Right cardiac atrium (tissue), 5 donors: ENCODE measurements at regions not wholly inside any gene's neighbourhood (a gene's known extent, or its start where the extent isn't known, plus 50 kb on each side); places are given as distances from the start of the nearest gene placed in this dataset.
"Not testable (repeated sequence)": the region's sequence is repeated elsewhere in the genome, so short reads cannot be mapped to it uniquely, and the experiment has no call there.

Source experiments
- ATAC-seq, 2 donors: fragments of 200-7000 bp; cut with Tn5 transposase; one replicate each; pipeline versions ENCODE4 v1.8.0 to v1.9.1; 2020; ENCODE audit warnings: moderate library complexity in 2 of 2, mild to moderate bottlenecking in 1 of 2
- DNase-seq, 3 donors: peaks; one replicate each; pipeline ENCODE4 v3.0.0-alpha.2; 2020
- H3K27ac ChIP-seq: one replicate; pipeline ENCODE4 v1.5.1; 2013; ENCODE audit warnings: mild to moderate bottlenecking, low read length, control low read depth, moderate library complexity
- H3K27me3 ChIP-seq: one replicate; pipeline ENCODE4 v1.6.1; 2013; ENCODE audit not compliant: control insufficient read depth, insufficient read depth
- H3K4me1 ChIP-seq: one replicate; pipeline ENCODE4 v1.6.1; 2013; ENCODE audit warnings: low read length; ENCODE audit not compliant: control insufficient read depth, insufficient read depth
- H3K4me3 ChIP-seq: one replicate; pipeline ENCODE4 v1.5.1; 2013; ENCODE audit warnings: low read length, control low read depth
- H3K9me3 ChIP-seq: one replicate; pipeline ENCODE4 v1.6.1; 2013; ENCODE audit warnings: low read length; ENCODE audit not compliant: control insufficient read depth
- WGBS: extraction: QIAGEN DNeasy Blood & Tissue Kit; methylation state at CpG from one replicate; pipeline ENCODE4 v1.1.7; 2013; 5-methylcytosine and 5-hydroxymethylcytosine counted together
- intact Hi-C, 4 donors: fragments of 100-400 bp; cut with DNase I; formaldehyde crosslinking; loops; one replicate each; pipeline versions ENCODE4 v1.11.0 to v1.14.0; 2022 to 2023
- donor health status: healthy with polysubstance abuse.
- donor health status: DM: no; HTN: yes; CAD: no.
- donor health status: DM: no; HTN: no; CAD: no.
- donor health status: DM: no; HTN: yes; CAD: no; lungs with severe emphysema.
- donor health status: DM: yes; HTN: yes; CAD: no.

- Histone ChIP-seq H3K27ac (no peak overlapping the region), H3K9me3 (no peaks in the 10 kb centered on the region), H3K4me1 (peaks cover 4% of the 10 kb centered on the region), H3K27me3 (no peaks in the 10 kb centered on the region), H3K4me3 (no peak overlapping the region)
- intact Hi-C loops = no loop called here
- ATAC-seq = no peak
- WGBS = 67% methylated on average over 3 of the region's 3 CpGs
- no peak for DNase-seq
Observed at GRCh38 chr13:46498650-46499049, 54.3 kb upstream of the LRCH1 start.

- Histone ChIP-seq H3K27ac (no peak overlapping the region), H3K4me3 (no peak overlapping the region), H3K4me1 (peaks cover 4% of the 10 kb centered on the region), H3K9me3 (no peaks in the 10 kb centered on the region), H3K27me3 (no peaks in the 10 kb centered on the region)
- intact Hi-C loops = no loop called here
- ATAC-seq (no peak), DNase-seq (no peak)
- WGBS = 88% methylated on average over 4 of the region's 4 CpGs
Observed at GRCh38 chr13:46496086-46496485, 56.9 kb upstream of the LRCH1 start.

DNA sequence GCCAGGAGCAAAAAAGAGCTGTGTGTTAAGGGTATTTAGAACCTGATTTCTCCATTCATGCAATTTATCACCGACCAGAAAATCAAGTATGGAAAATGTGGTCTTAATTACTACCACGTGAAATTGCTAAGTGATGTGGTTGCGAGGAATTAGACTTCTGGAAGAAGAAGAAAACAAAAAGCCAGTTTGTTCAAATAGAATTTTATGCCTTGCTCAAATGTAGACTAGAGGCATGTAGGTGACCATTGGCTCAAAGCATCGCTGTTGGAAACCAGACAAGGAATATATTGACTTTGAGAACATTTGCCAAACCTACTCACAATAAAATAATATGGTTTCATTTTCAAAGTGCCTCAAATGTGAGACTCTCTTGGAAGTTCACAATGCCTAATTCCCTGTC lies 57.3 kb upstream of the LRCH1 start:
- intact Hi-C loops = loop anchor here in 1 of 4 donors (2.0 kb wide), 1 partner anchor 223 kb away; no protein-coding TSS in a partner anchor
- no peaks in the 10 kb centered on the region for H3K27me3 ChIP-seq
- ATAC-seq (no peak), DNase-seq (no peak)
- H3K4me3 ChIP-seq = no peak overlapping the region
- H3K27ac ChIP-seq = no peak overlapping the region
- 86% methylated on average over 4 of the region's 4 CpGs for WGBS
- H3K9me3 ChIP-seq = no peaks in the 10 kb centered on the region
- peaks cover 4% of the 10 kb centered on the region for H3K4me1 ChIP-seq

DNA sequence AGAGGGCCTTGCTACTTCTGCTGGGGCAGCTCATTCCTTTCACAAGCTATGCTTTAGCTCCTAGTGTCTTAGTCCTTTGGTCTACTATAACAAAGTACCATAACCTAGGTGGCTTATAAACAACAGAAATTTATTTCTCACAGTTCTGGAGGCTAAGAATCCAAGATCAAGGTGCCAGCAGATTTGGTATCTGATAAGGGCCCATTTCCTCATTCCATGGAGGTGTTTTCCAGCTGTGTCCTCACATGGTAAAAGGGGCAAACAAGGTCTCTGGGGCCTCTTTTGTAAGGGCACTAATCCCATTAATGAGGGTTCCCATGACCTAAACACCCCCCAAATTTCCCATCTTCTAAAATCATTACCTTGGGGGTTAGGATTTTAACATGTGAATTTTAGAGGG lies 57.9 kb upstream of the LRCH1 start:
- no peak for ATAC-seq
- intact Hi-C loops = loop anchor here in 1 of 4 donors (2.0 kb wide), 1 partner anchor 224 kb away; no protein-coding TSS in a partner anchor
- no peak for DNase-seq
- no peaks in the 10 kb centered on the region for H3K9me3 ChIP-seq
- peaks cover 4% of the 10 kb centered on the region for H3K4me1 ChIP-seq
- H3K27me3 ChIP-seq = no peaks in the 10 kb centered on the region
- H3K27ac ChIP-seq = no peak overlapping the region
- H3K4me3 ChIP-seq = no peak overlapping the region

GRCh38 chr13:46492946-46493345 lies 60.0 kb upstream of the LRCH1 start:
- Histone ChIP-seq H3K4me1 (no peaks in the 10 kb centered on the region), H3K27me3 (no peaks in the 10 kb centered on the region), H3K4me3 (no peak overlapping the region), H3K27ac (no peak overlapping the region), H3K9me3 (no peaks in the 10 kb centered on the region)
- intact Hi-C loops = loop anchor here (2.0 to 5.0 kb wide), 3 partner anchors 59 to 229 kb away; partner anchors contain the start of gene LRCH1 (in 2 of the 4)
- WGBS = 0% methylated on average over 1 of the region's 1 CpG
- ATAC-seq (peak in 1 of 2 donors; percentile 34), DNase-seq (no peak)

DNA sequence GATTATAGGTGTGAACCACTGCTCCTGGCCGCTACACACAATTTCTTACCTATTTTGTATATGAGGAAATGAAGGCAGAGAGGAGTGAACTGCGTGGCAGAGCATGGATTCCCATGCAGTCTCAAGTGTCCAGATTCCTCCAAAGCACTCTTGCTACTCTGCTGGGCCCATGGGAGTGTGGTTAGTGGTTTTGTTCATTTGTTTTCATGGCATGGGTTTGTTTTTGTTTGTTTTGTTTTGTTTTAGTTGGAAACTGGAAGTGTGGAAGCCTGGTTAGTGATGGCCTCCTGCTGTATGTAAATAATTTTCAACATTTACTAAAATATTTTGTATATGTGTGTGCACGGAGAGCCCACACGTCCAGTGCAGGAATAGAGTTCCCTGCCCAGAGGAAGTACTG lies 61.3 kb upstream of the LRCH1 start:
- H3K9me3 ChIP-seq = no peaks in the 10 kb centered on the region
- no peak overlapping the region for H3K27ac ChIP-seq
- no peak for ATAC-seq

GRCh38 chr13:46490713-46491112 lies 62.3 kb upstream of the LRCH1 start:
- H3K27me3 ChIP-seq, H3K27ac ChIP-seq, DNase-seq, H3K9me3 ChIP-seq, H3K4me3 ChIP-seq, H3K4me1 ChIP-seq: not testable (repeated sequence)
- peak in 1 of 2 donors; percentile 45 for ATAC-seq
- 93% methylated on average over 14 of the region's 14 CpGs for WGBS
- intact Hi-C loops = loop anchor here (5.0 kb wide), 2 partner anchors 62 to 232 kb away; partner anchors contain the start of gene LRCH1 (in 2 of the 4)

More for the DNA sequence above, 61.3 kb upstream of the LRCH1 start:
- DNase-seq = no peak
- 86% methylated on average over 4 of the region's 4 CpGs for WGBS
- Histone ChIP-seq H3K4me3 (no peak overlapping the region), H3K4me1 (no peaks in the 10 kb centered on the region), H3K27me3 (no peaks in the 10 kb centered on the region)
- intact Hi-C loops = loop anchor here (2.0 to 5.0 kb wide), 3 partner anchors 61 to 231 kb away; partner anchors contain the start of gene LRCH1 (in 2 of the 4)

DNA sequence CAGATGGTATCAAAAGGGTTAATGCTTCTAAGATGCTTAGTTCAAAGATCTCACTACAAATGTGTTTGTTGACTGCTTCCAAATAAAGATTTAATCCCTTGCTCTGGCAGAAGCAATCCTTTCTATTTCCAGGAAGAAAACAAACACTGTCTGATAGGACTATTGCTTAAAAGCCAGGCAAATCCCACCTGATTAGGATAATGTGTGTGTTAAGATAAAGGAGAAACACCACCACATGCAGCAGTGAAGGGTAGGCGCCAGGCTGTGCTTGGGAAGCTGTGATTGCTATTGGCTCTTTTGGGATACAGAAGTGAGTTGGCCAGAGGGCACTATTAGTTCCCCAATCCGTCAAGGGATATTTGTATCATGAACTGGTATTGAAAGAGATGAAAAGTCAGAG lies 62.8 kb upstream of the LRCH1 start:
- intact Hi-C loops = loop anchor here (5.0 kb wide), 2 partner anchors 62 to 232 kb away; partner anchors contain the start of gene LRCH1 (in 2 of the 4)
- H3K27me3 ChIP-seq = no peaks in the 10 kb centered on the region
- DNase-seq = peak in 1 of 3 donors; percentile 60
- H3K9me3 ChIP-seq = no peaks in the 10 kb centered on the region
- no peak overlapping the region for H3K4me3 ChIP-seq
- 40% methylated on average over 2 of the region's 2 CpGs for WGBS
- peak in 1 of 2 donors; percentile 56 for ATAC-seq
- H3K27ac ChIP-seq = no peak overlapping the region
- no peaks in the 10 kb centered on the region for H3K4me1 ChIP-seq

DNA sequence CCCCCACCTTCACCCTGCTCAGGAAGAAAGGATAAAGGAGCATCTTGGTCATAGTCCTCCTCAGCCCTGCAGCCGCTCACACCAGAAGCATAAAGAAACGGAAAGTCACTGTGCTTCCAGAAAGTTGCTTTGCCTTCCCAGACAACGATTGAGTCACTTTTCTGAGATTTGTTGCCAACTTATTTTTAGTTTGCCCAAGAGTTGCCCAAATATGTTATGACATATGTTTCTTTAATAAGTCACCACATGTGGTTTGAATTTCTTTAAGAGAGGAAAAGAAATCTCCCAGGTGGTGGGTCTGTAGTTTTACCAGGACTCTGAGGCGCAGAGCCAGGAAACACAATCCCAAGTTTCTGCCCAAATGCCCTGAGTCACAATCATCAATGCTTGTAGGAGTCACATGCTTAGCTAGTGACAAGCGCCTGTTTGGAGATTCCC lies 63.4 kb upstream of the LRCH1 start:
- Histone ChIP-seq H3K9me3 (no peaks in the 10 kb centered on the region), H3K4me3 (no peak overlapping the region), H3K27ac (no peak overlapping the region), H3K27me3 (no peaks in the 10 kb centered on the region), H3K4me1 (no peaks in the 10 kb centered on the region)
- intact Hi-C loops = loop anchor here (5.0 kb wide), 2 partner anchors 63 to 233 kb away; partner anchors contain the start of gene LRCH1 (in 2 of the 4)
- peak; percentile 40 to 51 for ATAC-seq
- peak in 1 of 3 donors; percentile 40 for DNase-seq
- WGBS = 55% methylated on average over 5 of the region's 5 CpGs

GRCh38 chr13:46487748-46488147 lies 65.2 kb upstream of the LRCH1 start:
- WGBS = 89% methylated on average over 1 of the region's 1 CpG
- ATAC-seq = no peak
- intact Hi-C loops = no loop called here

DNA sequence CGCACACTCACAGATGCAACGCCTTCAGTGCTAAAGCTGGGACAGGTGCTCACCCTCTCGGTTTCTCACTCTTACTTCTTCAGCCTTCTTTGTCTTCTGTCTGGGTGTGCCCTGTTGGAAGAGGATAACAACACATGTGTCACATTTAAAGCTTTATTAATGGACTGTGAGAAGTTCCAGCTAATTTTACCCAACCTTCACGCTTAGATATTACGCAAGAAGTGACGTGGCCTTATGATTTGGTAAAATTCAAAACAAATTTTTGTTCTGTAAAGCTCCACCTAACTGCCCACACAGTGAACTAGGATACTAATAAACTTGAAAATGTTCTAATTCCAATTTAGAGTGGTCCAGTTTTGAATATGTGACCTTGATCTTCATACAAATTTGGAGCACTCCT lies 66.7 kb upstream of the LRCH1 start:
- DNase-seq = no peak
- WGBS = 75% methylated on average over 6 of the region's 6 CpGs
- Histone ChIP-seq H3K9me3 (peaks cover 3% of the 10 kb centered on the region), H3K27ac (no peak overlapping the region), H3K27me3 (no peaks in the 10 kb centered on the region), H3K4me1 (no peaks in the 10 kb centered on the region), H3K4me3 (no peak overlapping the region)
- no peak for ATAC-seq
- intact Hi-C loops = no loop called here

More at GRCh38 chr13:46487748-46488147, 65.2 kb upstream of the LRCH1 start:
- H3K9me3 ChIP-seq = peaks cover 2% of the 10 kb centered on the region
- no peaks in the 10 kb centered on the region for H3K27me3 ChIP-seq
- no peak for DNase-seq
- H3K4me3 ChIP-seq = no peak overlapping the region
- no peaks in the 10 kb centered on the region for H3K4me1 ChIP-seq
- H3K27ac ChIP-seq = no peak overlapping the region

DNA sequence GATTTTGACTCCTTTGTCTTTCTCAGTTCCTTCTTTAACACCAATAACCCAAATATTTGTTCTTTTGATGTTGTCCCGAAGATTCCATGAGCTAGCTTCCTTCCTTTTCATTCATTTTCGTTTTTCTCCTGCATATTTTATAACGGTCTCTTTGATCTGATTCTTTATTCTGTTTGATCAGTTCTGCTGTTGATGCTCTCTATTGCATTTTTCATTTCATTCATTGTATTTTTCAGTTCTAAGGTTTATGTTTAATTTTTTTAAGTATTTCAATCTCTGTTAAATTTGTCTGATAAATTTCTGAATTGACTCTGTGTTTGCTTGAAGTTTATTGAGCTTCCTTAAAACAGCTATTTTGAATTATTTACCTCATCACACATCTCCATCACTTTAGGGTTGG lies 68.4 kb upstream of the LRCH1 start:
- H3K4me3 ChIP-seq = no peak overlapping the region
- ATAC-seq (no peak), DNase-seq (no peak)
- H3K4me1 ChIP-seq = no peaks in the 10 kb centered on the region
- H3K27me3 ChIP-seq = no peaks in the 10 kb centered on the region
- peaks cover 3% of the 10 kb centered on the region for H3K9me3 ChIP-seq
- intact Hi-C loops = no loop called here
- WGBS = 81% methylated on average over 3 of the region's 3 CpGs
- H3K27ac ChIP-seq = no peak overlapping the region
